Breast epithelium (tissue), 3 donors: ENCODE measurements at regions not wholly inside any gene's neighbourhood (a gene's known extent, or its start where the extent isn't known, plus 50 kb on each side); places are given as distances from the start of the nearest gene placed in this dataset.

Experiments
- POLR2A ChIP-seq: fragments of 450-650 bp; IDR thresholded peaks from one replicate; pipeline ENCODE4 v1.6.1; 2016; ENCODE audit warnings: antibody characterized with exemption, mild to moderate bottlenecking, moderate library complexity
- POLR2AphosphoS5 ChIP-seq, 3 donors: sonication (generic); formaldehyde crosslinking; IDR thresholded peaks; one replicate each; pipeline ENCODE4 v1.6.1; 2017; ENCODE audit warnings: antibody characterized with exemption in 3 of 3
- TF ChIP-seq, protein P1 (sequence below), 3 donors: fragments of 450-650 bp; IDR thresholded peaks; one replicate each; pipeline ENCODE4 v1.5.1; 2016 to 2017; ENCODE audit warnings: antibody characterized with exemption in 3 of 3, mild to moderate bottlenecking in 3 of 3, moderate library complexity in 3 of 3

DNA sequence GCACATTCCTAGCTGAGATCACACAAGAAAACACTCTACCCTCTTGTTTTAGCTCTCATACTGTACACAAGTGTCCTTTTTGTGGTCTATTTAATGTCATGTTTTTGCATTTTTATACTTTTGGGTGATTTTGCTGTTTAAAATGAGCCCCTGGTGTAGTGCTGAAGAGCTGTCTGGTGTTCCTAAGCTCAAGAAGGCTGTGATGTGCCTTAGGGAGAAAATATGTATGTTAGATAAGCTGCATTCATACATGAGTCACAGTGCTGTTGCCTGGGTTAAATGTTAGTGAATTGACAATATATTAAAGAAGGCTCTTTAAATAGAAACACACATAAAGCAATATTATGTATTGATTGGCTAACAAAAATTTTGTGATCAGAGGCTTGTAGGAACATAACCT lies 387.4 kb upstream of the C2CD4B start:
- no peak for TF ChIP-seq POLR2AphosphoS5 (IDR thresholded peaks at IDR 0.05)
- TF ChIP-seq, protein P1, sequence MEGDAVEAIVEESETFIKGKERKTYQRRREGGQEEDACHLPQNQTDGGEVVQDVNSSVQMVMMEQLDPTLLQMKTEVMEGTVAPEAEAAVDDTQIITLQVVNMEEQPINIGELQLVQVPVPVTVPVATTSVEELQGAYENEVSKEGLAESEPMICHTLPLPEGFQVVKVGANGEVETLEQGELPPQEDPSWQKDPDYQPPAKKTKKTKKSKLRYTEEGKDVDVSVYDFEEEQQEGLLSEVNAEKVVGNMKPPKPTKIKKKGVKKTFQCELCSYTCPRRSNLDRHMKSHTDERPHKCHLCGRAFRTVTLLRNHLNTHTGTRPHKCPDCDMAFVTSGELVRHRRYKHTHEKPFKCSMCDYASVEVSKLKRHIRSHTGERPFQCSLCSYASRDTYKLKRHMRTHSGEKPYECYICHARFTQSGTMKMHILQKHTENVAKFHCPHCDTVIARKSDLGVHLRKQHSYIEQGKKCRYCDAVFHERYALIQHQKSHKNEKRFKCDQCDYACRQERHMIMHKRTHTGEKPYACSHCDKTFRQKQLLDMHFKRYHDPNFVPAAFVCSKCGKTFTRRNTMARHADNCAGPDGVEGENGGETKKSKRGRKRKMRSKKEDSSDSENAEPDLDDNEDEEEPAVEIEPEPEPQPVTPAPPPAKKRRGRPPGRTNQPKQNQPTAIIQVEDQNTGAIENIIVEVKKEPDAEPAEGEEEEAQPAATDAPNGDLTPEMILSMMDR (IDR thresholded peaks at IDR 0.05): no peak
- TF ChIP-seq POLR2A: no peak
